Fibroblast of the aortic adventitia (primary cell): ENCODE measurements at regions not wholly inside any gene's neighbourhood (a gene's known extent, or its start where the extent isn't known, plus 50 kb on each side); places are given as distances from the start of the nearest gene placed in this dataset.

Source experiments
- DNase-seq: peaks from one replicate; pipeline ENCODE4 v3.0.0-alpha.2; 2010; ENCODE audit warnings: low read depth
- H3K4me3 ChIP-seq: 2 replicates; pipeline ENCODE4 v1.5.1; 2011; ENCODE audit warnings: low read depth, mild to moderate bottlenecking, control low read depth, low read length, moderate library complexity
- CTCF ChIP-seq: IDR thresholded peaks from 2 replicates; pipeline ENCODE4 v1.5.1; 2011; ENCODE audit warnings: mild to moderate bottlenecking, low read length, control low read depth, inconsistent platforms; ENCODE audit not compliant: insufficient read depth

GRCh38 chr2:241957276-241957675, 87.7 kb downstream of the RTP5 start:
- TF ChIP-seq CTCF: no peak

GRCh38 chr2:241958818-241959545, 89.5 kb downstream of the RTP5 start:
- no peak overlapping the region for H3K4me3 ChIP-seq
- no peak for DNase-seq
- no peak for TF ChIP-seq CTCF

More at GRCh38 chr2:241957276-241957675, 87.7 kb downstream of the RTP5 start:
- DNase-seq: no peak
- H3K4me3 ChIP-seq: no peak overlapping the region

- no peak overlapping the region for H3K4me3 ChIP-seq
These were observed 90.3 kb downstream of the RTP5 start for GRCh38 chr2:241959751-241960269.

GRCh38 chr2:241961454-241961853, 91.9 kb downstream of the RTP5 start:
- H3K4me3 ChIP-seq: no peak overlapping the region
- TF ChIP-seq CTCF: no peak
- DNase-seq: no peak

More at GRCh38 chr2:241959751-241960269, 90.3 kb downstream of the RTP5 start:
- DNase-seq: no peak
- no peak for TF ChIP-seq CTCF

- no peak for TF ChIP-seq CTCF
- H3K4me3 ChIP-seq: no peak overlapping the region
- DNase-seq: no peak
These were observed 94.6 kb downstream of the RTP5 start for GRCh38 chr2:241964133-241964532.

GRCh38 chr2:241965931-241966412, 96.4 kb downstream of the RTP5 start:
- H3K4me3 ChIP-seq: peak overlapping the region; percentile 18
- TF ChIP-seq CTCF: no peak
- DNase-seq: peak; percentile 74
